ENCODE measurements at regions not wholly inside any gene's neighbourhood (a gene's known extent, or its start where the extent isn't known, plus 50 kb on each side); places are given as distances from the start of the nearest gene placed in this dataset.
"Not testable (repeated sequence)": the region's sequence is repeated elsewhere in the genome, so short reads cannot be mapped to it uniquely, and the experiment has no call there.

GRCh38 chr18:71329114-71329513, 1040.3 kb downstream of the SOCS6 start:
- no peak for DNase-seq

GRCh38 chr18:71327850-71328249, 1039.0 kb downstream of the SOCS6 start:
- peak in 1 of 2 experiments; percentile 22 for DNase-seq

GRCh38 chr18:71327441-71327840, 1038.6 kb downstream of the SOCS6 start:
- DNase-seq, result no peak

GRCh38 chr18:71326826-71327225, 1038.0 kb downstream of the SOCS6 start:
- DNase-seq, result no peak

- DNase-seq, result no peak
Measured at GRCh38 chr18:71324356-71324755, 1035.5 kb downstream of the SOCS6 start.

GRCh38 chr18:71322201-71322600, 1033.4 kb downstream of the SOCS6 start:
- no peak for DNase-seq

GRCh38 chr18:71321319-71321718, 1032.5 kb downstream of the SOCS6 start:
- no peak for DNase-seq

- no peak for DNase-seq
Measured at GRCh38 chr18:71304856-71305255, 1016.0 kb downstream of the SOCS6 start.

- DNase-seq, result not testable (repeated sequence)
Measured at GRCh38 chr18:71303743-71304142, 1014.9 kb downstream of the SOCS6 start.

- no peak for DNase-seq
Measured at GRCh38 chr18:71301596-71301995, 1012.8 kb downstream of the SOCS6 start.

GRCh38 chr18:71294201-71294600, 1005.4 kb downstream of the SOCS6 start:
- DNase-seq, result not testable (repeated sequence)

GRCh38 chr18:71293322-71293721, 1004.5 kb downstream of the SOCS6 start:
- DNase-seq, result no peak

- DNase-seq, result no peak
Measured at GRCh38 chr18:71287268-71287667, 998.4 kb downstream of the SOCS6 start.

- DNase-seq, result no peak
Measured at GRCh38 chr18:71252351-71252865, 963.6 kb downstream of the SOCS6 start.

- no peak for DNase-seq
Measured at GRCh38 chr18:71250191-71250590, 961.3 kb downstream of the SOCS6 start.

GRCh38 chr18:71249791-71250190, 960.9 kb downstream of the SOCS6 start:
- no peak for DNase-seq

GRCh38 chr18:71242981-71243380, 954.1 kb downstream of the SOCS6 start:
- DNase-seq, result no peak

GRCh38 chr18:71238974-71239624, 950.3 kb downstream of the SOCS6 start:
- no peak for DNase-seq

- no peak for DNase-seq
Measured at GRCh38 chr18:71237641-71238040, 948.8 kb downstream of the SOCS6 start.

- no peak for DNase-seq
Measured at GRCh38 chr18:71233177-71233576, 944.3 kb downstream of the SOCS6 start.

- no peak for DNase-seq
Measured at GRCh38 chr18:71223486-71223885, 934.6 kb downstream of the SOCS6 start.

- DNase-seq, result no peak
Measured at GRCh38 chr18:71221405-71221804, 932.6 kb downstream of the SOCS6 start.

- DNase-seq, result not testable (repeated sequence)
Measured at GRCh38 chr18:71212739-71213138, 923.9 kb downstream of the SOCS6 start.

- DNase-seq, result no peak
Measured at GRCh38 chr18:71212222-71212621, 923.4 kb downstream of the SOCS6 start.

GRCh38 chr18:71209944-71210343, 921.1 kb downstream of the SOCS6 start:
- no peak for DNase-seq

Data from NCI-H2081 (cell line).